Hematopoietic multipotent progenitor cell (in vitro differentiated cells): ENCODE measurements at regions not wholly inside any gene's neighbourhood (a gene's known extent, or its start where the extent isn't known, plus 50 kb on each side); places are given as distances from the start of the nearest gene placed in this dataset.

Experiments
- DNase-seq, 3 donors: peaks; one replicate each; pipeline ENCODE4 v3.0.0-alpha.2; 2011 to 2015; ENCODE audit warnings: low read depth in 2 of 3, low spot score in 2 of 3

DNA sequence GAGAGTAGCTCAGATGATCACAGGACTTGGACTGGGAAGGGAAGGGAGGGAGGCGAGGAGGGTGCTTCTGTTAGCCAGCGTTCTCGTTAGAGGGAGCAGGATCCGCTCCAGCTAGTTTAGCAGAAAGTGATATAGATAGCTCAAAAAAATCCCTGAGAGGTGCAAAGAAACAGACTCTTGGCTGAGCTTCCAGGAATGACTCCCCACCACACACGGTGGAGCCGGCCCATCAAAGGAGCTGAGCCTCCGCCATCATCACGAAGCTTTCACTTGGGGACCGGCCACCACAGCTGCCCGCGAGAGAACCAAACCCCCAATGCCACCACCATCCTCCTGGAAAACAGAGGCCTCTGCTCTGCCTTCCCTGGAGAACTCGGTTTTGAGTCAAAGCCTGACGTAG lies 124.6 kb upstream of the BCL2L14 start:
- DNase-seq: no peak

DNA sequence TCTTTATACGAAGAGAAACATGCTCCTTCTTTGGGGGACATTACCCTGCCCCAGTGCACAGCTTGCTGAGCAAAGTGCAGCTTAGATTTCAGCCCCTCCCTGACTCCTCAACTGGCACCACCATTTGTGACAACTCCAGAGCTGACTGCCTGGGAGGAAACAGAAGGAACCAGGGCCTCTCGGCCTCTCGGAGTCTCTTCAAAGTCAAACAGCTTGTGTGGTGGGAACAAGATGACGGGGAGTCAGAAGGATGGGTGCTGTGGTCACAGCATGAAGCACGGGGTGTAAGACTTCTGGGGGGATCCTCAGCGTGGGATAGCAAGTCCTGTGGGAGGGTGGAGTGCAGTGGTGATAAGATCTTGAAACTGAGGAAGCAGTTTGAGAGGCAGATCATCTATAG lies 123.5 kb upstream of the BCL2L14 start:
- peak in 1 of 3 donors; percentile 59 for DNase-seq

DNA sequence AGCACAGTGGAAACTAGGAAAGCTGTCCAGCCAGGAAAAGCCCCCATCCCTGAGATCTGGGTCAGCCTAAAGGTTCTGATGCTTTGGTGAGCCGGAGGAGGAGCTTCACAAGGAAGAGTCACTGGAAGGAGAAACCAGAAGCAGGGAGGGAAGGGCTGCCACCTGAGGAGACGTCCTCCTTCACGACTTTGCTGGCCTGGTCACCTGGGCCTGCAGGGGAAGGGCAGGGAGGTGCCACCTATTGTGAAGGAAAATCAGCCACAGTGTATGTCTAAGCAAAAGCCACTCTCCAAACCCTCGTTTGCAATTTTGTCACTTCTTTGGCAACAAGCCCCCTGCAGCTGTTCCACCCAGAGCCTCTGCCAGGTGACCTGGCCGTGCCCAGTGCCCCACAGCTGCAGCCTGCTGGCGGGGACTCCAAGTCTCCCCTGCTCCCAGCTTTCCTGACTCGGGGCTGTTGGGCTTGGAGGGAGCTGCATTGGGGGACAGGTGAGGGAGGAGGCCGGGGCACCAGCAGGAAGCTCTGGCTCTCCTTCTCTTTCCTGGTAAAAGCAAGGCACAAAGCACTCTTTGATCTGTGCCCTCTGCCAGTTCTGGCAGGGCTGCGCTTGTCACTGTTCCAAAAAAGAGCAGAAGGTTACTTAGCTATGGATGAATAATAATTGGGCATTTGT lies 120.9 kb upstream of the BCL2L14 start:
- peak in 1 of 3 donors; percentile 52 for DNase-seq

DNA sequence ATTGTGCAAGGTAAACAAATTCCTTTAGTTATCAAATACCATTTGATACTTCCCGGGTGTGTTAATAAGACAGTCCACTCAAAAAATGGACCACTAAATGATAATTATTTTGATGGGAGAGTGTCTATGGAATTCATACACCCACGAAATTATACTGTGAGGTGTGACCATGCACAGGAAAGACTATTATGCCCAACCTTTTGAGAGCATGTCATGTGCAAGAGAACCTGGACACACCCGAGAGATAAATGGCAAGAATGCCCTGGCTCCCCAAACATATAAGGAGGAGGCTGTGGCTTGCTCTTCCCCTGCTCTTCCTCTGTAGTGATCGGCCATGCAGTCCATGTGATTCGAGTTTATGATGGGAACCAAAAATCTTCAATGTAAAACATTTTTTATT lies 119.5 kb upstream of the BCL2L14 start:
- DNase-seq: no peak

DNA sequence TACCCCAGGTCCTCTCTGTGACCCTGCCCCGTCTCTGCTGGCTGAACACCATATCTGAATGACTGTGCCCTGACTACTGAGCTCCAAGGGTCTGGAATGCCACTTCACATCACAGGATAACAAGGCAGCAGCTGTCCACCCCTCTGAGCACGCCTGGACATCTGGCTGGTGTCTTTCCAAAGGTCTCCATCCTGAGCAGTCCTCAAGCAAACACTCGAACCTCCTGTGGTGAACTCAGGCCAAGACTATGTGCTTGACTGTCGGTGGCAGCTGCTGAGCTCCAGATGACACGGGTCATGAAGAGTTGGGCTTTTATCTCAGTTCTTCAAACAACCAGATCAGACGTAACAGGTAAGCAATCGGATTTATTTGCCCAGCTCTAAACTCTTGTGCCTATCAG lies 117.2 kb upstream of the BCL2L14 start:
- no peak for DNase-seq

DNA sequence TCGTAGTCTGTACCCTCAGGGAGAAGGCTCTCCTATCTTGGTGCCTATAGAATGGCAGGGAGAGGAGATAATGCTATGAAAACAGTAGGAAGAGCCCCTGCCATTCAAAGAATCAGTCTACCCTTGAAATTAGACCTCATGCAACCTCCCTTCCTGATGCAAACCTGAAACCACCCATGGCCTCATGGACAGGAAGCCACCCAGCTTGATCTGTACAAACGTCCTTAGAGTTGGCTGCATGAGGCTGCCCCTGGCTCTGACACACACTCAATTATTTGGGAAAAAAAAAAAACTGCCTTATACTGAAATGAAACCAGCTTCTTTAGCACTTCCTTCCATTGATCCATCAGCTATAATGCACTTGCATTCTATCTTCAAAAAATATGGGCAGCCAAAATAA lies 116.6 kb upstream of the BCL2L14 start:
- DNase-seq: no peak

DNA sequence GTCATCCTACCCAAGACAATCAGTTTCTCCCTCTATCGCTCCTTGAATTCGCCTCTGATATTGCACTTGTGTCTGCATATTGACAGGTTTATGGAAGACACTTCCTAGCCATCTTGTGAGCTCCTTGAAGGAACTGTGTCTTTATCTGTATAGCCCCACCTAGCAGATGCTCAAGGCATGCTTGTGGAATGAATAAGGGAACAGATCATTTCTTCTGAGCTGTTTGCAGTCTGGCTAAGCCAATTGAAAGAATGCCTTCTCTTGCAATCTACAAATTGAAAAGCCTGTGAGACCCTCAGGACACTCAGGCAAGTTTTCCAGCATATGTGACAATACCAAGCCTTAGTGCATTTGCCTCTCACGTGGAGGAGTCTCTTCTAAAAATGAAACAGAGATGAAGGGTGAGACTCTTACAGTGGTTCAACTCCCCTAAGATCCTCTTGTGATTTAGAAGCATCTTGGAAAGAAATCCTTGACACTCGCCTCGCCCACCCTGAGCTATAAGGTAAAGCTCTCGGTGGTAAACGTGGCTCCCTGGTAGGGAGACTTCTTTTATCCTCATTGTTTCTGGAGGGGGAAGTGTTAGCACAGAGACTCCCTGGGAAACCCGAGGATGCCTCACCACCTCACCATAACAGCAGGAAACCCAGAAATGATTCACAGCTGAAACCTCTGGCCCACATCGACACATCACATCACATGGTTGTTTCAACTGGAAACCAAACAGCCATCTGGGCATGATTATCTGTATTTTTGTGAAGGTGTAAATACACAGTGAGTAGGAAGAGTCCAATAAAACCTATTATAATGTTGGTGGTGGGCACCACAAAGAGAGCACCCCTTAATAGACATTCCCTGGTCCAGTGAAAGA lies 112.3 kb upstream of the BCL2L14 start:
- DNase-seq: peak in 2 of 3 donors; percentile 32 to 37

DNA sequence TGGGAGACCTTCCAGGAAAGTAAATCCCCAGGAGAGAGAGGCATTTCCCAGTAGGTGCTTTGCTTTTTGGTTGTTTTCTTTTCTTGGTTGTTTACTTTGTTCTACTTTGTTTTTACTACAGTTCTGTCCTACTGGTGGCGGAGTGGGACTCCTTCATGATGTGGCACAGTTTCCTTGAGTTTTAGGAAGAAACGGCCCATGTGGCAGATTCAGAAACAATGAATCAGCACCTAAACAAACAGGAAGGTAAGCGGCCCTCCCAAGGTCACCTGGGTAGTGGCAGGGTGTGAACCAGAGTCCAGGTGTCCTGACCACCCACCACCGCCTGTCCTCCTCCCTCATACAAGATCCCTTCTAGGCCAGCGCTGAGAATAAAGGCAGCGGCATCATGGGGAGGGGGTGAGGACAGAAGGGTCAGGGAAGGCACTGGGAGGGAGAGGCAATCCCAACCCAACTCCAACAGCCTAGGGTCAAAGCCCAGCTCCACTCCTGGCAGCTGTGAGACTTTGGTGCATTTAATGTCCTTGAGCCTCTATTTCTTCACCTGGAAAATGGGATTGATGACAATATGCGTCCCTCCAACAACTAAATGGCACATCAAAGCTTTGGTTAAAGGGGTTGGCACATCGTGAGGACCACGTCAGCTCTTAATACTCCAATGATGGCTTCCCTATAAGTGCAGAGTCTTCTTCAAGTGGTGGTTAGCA lies 111.5 kb upstream of the BCL2L14 start:
- DNase-seq: peak in 1 of 3 donors; percentile 24

DNA sequence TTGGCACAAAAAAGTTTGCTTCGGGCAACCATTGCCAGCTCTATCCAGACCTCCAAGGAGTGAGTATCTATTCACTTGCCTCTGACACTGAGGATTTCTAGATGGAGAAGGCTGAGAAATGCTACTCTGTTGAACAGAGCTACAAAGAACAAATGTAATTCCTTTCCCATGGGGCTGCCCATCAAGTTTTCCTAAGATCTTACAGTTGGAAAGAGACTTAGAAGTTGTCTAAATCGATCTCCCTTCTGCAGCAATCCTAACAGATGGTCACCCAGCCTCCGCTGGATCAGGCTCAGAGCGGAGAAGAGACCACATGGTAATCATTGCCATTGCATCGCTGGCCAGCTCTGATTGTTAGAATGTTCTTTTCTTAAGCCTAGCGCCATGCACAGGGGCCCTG lies 110.1 kb upstream of the BCL2L14 start:
- DNase-seq: no peak

DNA sequence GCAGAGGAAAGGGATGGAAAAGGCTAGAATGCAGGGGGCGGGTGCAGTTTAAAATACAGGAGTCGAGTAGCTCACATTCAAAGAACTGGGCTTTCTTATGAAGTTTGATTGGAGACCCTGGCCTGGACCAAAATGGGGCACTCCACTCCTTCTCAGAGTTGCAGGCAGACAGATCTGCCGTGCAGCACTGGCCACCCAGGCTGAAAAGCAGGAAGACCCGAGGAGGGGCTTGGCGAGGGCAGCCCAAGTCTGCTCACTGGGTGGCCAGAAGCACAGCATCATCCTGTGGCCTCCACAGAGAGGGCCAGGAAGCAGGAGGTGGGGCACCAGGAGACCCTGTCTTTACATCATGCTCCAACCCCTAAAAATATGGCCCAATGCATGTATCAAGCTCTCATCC lies 109.1 kb upstream of the BCL2L14 start:
- DNase-seq: no peak

DNA sequence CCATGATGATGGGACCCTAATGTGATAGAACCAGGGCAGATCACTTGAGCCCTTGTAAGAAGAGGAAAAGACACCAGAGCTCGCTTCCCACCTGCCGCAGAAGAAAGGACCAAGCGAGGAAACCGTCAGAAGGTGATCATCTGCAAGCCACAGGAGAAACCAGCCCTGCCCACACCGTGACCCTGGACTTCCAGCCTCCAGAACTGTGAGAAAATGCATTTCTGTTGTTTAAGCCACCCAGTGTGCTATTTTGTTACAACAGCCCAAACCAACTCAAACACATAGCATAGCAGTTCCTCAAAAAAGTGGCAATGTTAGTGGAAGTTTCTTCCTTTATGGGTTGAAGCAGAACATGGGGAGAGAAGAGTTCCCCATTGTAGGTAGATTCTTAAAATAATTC lies 107.9 kb upstream of the BCL2L14 start:
- peak in 1 of 3 donors; percentile 25 for DNase-seq

DNA sequence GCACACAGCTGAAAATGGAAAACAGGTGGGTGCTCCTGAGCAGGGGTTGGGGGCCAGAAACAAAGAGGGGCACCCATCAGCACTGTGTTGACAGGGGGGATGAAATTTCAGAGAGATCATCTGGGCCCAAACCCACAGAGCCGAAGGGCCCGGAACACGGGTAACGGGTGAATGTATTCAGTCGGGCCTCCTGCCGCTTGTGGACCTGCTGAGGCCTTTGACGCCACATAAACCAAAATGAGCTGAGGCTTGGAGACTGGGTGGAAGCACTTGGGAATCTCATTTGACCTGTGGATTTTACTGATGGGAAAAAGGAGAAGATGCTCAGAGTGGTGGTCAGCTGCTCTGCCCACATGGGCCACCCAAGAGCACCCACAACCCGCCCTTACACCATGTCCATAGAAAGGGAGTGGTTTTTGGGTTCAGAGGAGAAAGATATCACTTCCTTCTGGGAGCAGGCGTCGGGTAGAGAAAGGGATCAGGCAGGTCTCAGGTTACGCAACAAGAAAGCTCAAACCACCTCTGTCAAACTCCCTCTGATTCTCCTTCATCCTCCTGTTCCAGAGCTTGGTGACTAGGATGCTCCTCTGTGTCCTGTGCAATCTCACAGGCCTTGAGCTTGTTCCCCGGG lies 106.8 kb upstream of the BCL2L14 start:
- DNase-seq: no peak

DNA sequence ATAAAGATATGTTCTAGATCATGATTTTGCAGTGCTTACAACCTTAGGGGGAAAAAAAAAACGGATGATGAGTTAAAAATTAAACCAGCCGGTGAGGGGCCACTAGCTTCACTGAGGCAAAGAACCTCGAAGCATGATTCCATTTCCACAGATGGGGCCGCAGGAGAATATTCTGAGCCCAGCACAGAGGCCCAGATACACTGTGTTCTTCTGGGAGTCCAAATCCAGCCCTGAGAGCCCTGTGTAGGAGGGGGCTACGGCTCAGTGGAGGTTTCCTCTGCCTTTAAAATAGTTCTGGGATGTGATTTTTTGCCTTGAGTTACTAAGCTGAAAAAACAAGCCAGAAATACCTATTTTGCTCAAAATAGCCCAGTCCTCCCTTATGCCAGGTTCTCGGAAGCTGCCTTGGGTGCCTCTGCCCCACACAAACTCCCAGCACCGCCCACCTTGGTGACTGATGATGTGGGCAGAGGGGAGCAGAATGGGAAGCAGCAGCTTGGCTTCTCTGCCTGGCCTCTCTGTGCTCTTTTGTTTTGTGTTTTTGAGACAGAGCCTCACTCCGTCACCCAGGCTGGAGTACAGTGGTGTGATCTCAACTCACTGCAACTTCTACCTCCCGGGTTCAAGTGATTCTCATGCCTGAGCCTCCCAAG lies 105.4 kb upstream of the BCL2L14 start:
- DNase-seq: no peak

DNA sequence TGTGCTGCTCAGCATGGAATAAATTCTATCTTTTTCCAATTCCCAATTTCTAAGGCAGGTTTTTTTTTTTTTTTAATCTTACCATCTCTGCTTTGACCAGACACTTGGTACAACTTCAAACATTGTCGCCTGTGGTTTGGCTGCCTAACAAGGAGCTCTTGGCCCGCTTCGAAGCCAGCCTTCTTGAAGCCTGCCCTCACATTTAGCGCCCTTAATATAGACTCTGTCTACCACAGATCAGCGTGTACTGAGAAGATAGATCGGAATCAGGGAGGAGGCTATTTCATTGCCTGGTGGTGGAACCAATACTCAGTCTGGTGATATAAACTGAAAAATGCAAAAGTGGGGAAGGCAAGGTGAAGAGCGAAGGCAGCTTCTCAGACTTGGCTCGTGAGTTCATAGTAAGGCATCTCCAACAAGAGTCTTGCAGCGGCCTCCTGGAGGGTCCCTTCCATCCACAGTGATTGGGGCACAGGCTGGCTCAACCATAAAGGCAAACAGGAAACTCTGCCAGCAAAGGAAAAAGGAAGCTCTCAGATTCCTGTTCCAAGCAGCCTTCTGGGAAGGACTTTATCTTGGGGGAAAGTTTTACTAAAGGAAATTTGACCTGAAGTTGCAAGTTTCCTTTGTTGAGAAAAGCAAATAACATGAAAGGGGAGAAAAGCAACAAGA lies 103.2 kb upstream of the BCL2L14 start:
- DNase-seq: peak in 1 of 3 donors; percentile 42

DNA sequence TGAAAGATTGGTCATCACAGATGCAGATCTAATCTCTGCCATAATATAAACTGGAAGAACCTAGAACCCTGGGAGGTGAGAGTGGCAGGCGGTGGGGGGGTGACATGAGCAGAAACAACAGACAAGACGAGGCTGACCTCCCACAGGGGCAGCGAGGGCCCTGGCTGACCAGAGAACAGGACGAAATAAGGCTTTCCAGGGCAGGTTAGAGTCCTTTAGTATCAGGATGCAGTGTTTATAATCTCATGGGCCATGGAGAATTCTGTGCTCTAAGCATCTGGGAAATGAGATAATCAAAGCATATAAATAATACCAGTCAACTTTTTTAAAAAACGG lies 102.7 kb upstream of the BCL2L14 start:
- no peak for DNase-seq

DNA sequence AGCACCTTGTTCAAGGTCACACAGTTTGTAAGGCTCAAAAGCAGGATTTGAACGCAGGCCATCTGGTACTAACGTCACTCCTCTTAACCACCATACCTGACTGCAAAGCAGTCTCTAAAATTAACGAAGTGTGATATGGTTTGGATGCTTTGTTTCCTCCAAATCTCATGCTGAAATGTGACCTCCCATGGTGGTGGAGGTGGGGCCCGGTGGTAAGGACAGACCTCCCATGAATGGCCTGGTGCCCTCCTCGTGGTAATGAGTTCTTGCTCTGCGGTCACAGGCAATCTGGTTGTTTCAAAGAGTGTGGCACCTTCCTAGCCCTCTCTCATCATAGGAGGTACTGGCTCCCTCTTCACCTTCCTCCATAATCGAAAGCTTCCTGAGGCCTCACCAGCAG lies 102.2 kb upstream of the BCL2L14 start:
- no peak for DNase-seq

DNA sequence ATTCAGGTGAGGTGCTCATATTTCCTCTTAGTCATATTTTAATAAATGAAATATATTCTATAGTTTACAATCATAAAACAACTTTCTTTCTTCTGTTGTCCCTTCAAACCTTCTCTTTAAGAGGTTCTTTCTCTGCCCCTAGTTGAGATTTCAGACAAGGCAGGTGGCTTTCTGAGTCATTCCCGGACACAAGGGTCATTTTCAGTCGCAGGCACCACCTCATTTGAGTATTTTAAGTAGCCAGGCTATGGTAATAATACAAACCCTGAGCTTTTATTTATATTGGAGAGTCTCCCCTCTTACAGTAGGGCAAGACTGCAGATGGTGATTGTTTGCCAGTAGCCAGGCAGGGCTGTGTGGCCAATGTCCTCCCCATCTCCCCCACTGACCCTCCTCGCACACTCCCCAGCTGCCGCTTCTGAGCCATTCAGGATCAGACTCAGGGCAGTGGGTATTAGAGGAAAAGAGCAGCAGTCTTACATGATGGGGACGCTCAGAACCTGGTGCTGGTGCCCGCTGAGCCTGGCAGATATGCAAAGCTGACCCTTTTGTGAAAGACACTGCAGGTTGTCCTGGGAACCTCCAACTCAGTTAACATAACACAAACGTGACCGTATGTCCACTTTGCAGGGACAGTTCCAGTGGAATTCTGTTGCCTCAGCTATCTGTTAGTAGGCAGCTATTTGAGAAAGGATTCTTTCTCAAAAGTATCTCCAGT lies 101.1 kb upstream of the BCL2L14 start:
- DNase-seq: no peak

DNA sequence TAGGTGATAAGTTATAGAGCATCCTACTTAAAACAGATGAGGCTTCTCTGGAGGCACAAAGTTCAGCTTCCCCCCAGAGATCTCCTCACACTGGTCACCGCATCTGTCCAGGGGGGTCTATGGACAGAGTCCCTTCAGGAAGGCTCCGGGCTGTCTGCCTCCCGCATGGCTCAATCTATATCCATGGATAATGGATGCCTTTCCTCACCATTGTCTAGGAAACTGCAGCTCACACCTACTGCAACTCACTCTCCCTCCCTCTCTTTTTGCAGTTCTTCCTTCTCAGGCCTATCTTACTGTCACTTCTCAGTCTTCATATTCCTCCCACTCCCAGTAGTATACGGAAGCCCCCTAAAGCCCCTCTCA lies 100.6 kb upstream of the BCL2L14 start:
- DNase-seq: no peak

DNA sequence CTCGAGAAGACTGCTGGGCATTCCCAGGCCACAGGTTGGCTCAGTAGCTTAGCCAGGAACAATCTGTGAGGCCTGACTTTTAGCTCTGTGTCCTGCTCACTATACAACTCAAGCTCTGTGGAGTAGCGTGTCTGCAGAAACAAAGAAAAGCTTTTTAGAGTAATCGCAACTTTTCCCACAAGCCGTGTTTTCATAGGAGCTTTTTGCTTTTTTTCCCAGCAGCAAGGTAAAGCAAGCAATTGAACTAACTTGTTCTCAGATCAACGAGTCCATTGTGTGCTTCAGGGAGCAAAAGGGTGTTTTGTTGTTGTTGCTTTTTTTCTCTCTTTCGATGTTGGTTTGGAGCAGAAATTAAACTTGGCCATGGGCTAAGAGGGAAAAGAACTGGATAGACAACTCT lies 97.3 kb upstream of the BCL2L14 start:
- no peak for DNase-seq

DNA sequence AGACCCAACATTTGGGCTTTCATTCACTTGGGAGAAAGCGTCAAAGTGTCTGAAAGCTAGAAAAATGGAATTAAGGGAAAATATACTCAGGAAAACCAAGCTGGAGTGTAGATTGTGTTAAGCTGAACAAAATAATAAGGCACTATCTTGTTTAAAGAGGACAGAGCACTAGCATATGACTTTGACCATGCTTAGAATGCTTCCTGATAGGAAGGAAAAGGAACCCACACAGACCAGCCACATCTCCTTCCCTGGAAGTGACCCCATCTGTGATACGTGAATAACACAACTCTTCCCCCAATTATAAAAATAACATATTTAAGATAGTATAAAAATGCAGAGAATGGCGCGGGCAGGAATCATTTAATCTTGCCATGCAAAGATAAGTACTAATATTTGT lies 94.7 kb upstream of the BCL2L14 start:
- no peak for DNase-seq
